WTC11 (cell line): ENCODE measurements at regions not wholly inside any gene's neighbourhood (a gene's known extent, or its start where the extent isn't known, plus 50 kb on each side); places are given as distances from the start of the nearest gene placed in this dataset.

Source experiments
- ATAC-seq: fragments of 200-7000 bp; cut with Tn5 transposase; 2 replicates; pipeline ENCODE4 v1.10.0; 2021; ENCODE audit warnings: mild to moderate bottlenecking, moderate library complexity
- CTCF ChIA-PET: fragments of 300-600 bp; sonication (Branson Sonifier 250); formaldehyde crosslinking; loops from one replicate; lab custom pipeline; 2021; ENCODE audit warnings: antibody characterized with exemption; lab: Charles Lee
- POLR2A ChIA-PET: fragments of 350-600 bp; sonication (Branson Sonifier 250); formaldehyde crosslinking; loops from one replicate; lab custom pipeline; 2021; ENCODE audit warnings: antibody characterized with exemption; lab: Charles Lee
- DNase-seq: peaks from one replicate; pipeline ENCODE4 v3.0.0; 2021; ENCODE audit warnings: low spot score
- H3K27ac Mint-ChIP-seq: 2 replicates; pipeline ENCODE4 v1.8.0; 2021; ENCODE audit warnings: mixed read lengths
- H3K27me3 Mint-ChIP-seq: 2 replicates; pipeline ENCODE4 v1.8.0; 2021; ENCODE audit warnings: low read depth, mild to moderate bottlenecking, moderate library complexity, mixed read lengths
- H3K36me3 Mint-ChIP-seq: 2 replicates; pipeline ENCODE4 v1.8.0; 2021; ENCODE audit warnings: mixed read lengths
- H3K4me1 Mint-ChIP-seq: 2 replicates; pipeline ENCODE4 v1.8.0; 2022; ENCODE audit warnings: mixed read lengths
- H3K4me3 Mint-ChIP-seq: 2 replicates; pipeline ENCODE4 v1.8.0; 2021; ENCODE audit warnings: mild to moderate bottlenecking, moderate library complexity, mixed read lengths
- H3K9me3 Mint-ChIP-seq: 2 replicates; pipeline ENCODE4 v1.8.0; 2021; ENCODE audit warnings: mixed read lengths
- EMX1 ChIP-seq: fragments of 250-450 bp; sonication (Bioruptor Pico); IDR thresholded peaks from 2 replicates; pipeline ENCODE4 v1.8.0; 2021; ENCODE audit warnings: mild to moderate bottlenecking
- FOXJ3 ChIP-seq: sonication (generic); formaldehyde crosslinking; IDR thresholded peaks from 2 replicates; pipeline ENCODE4 v1.9.0; 2021; ENCODE audit warnings: missing genetic modification reagents, mild to moderate bottlenecking, borderline replicate concordance
- FOXP1 ChIP-seq: sonication (generic); formaldehyde crosslinking; IDR thresholded peaks from 2 replicates; pipeline ENCODE4 v1.8.0; 2022; ENCODE audit warnings: missing genetic modification reagents, mild to moderate bottlenecking, moderate library complexity, borderline replicate concordance
- GABPB1 ChIP-seq: sonication (generic); formaldehyde crosslinking; IDR thresholded peaks from 2 replicates; pipeline ENCODE4 v1.8.1; 2023; ENCODE audit warnings: mild to moderate bottlenecking, missing genetic modification reagents
- MXD4 ChIP-seq: fragments of 250-450 bp; sonication (Bioruptor Pico); IDR thresholded peaks from 2 replicates; pipeline ENCODE4 v1.8.0; 2021; ENCODE audit warnings: mild to moderate bottlenecking, moderate library complexity, borderline replicate concordance
- MYBL2 ChIP-seq: sonication (generic); formaldehyde crosslinking; IDR thresholded peaks from 2 replicates; pipeline ENCODE4 v1.8.1; 2023; ENCODE audit warnings: mild to moderate bottlenecking, moderate library complexity, missing genetic modification reagents
- NFYB ChIP-seq: sonication (generic); formaldehyde crosslinking; conservative IDR thresholded peaks from 2 replicates; pipeline ENCODE4 v1.8.0; 2022; ENCODE audit warnings: low read depth, missing genetic modification reagents
- NR1H2 ChIP-seq: sonication (generic); formaldehyde crosslinking; IDR thresholded peaks from 2 replicates; pipeline ENCODE4 v1.9.0; 2021; ENCODE audit warnings: mild to moderate bottlenecking, moderate library complexity, missing genetic modification reagents
- SMAD3 ChIP-seq: sonication (generic); formaldehyde crosslinking; IDR thresholded peaks from 2 replicates; pipeline ENCODE4 v1.8.0; 2022; ENCODE audit warnings: missing genetic modification reagents, mild to moderate bottlenecking, borderline replicate concordance
- SOX15 ChIP-seq: fragments of 250-450 bp; sonication (Bioruptor Pico); IDR thresholded peaks from 2 replicates; pipeline ENCODE4 v1.9.0; 2021; ENCODE audit warnings: mild to moderate bottlenecking
- ZNF121 ChIP-seq: sonication (generic); formaldehyde crosslinking; IDR thresholded peaks from 2 replicates; pipeline ENCODE4 v1.8.0; 2023; ENCODE audit warnings: missing genetic modification reagents
- ZNF138 ChIP-seq: sonication (generic); formaldehyde crosslinking; conservative IDR thresholded peaks from 2 replicates; pipeline ENCODE4 v1.8.1; 2022; ENCODE audit warnings: mild to moderate bottlenecking, moderate library complexity, missing genetic modification reagents
- ZNF219 ChIP-seq: sonication (generic); formaldehyde crosslinking; IDR thresholded peaks from 2 replicates; pipeline ENCODE4 v1.8.0; 2023; ENCODE audit warnings: missing genetic modification reagents, mild to moderate bottlenecking, borderline replicate concordance
- ZNF317 ChIP-seq: sonication (generic); formaldehyde crosslinking; IDR thresholded peaks from 2 replicates; pipeline ENCODE4 v1.8.1; 2023; ENCODE audit warnings: low read depth, mild to moderate bottlenecking, moderate library complexity, missing genetic modification reagents, borderline replicate concordance
- TF ChIP-seq, protein P1 (sequence below): sonication (generic); formaldehyde crosslinking; IDR thresholded peaks from 2 replicates; pipeline ENCODE4 v1.8.0; 2022; ENCODE audit warnings: mild to moderate bottlenecking, missing genetic modification reagents
- TF ChIP-seq, protein P2 (sequence below): fragments of 200-600 bp; IDR thresholded peaks from 2 replicates; pipeline ENCODE4 v1.8.0; 2022; ENCODE audit warnings: antibody characterized with exemption
- TF ChIP-seq, protein P3 (sequence below): sonication (generic); formaldehyde crosslinking; IDR thresholded peaks from 2 replicates; pipeline ENCODE4 v1.8.1; 2022; ENCODE audit warnings: low read depth, mild to moderate bottlenecking, moderate library complexity, missing genetic modification reagents, borderline replicate concordance
- TF ChIP-seq, protein P4 (sequence below): sonication (generic); formaldehyde crosslinking; IDR thresholded peaks from 2 replicates; pipeline ENCODE4 v1.8.0; 2023; ENCODE audit warnings: missing genetic modification reagents, mild to moderate bottlenecking, borderline replicate concordance

DNA sequence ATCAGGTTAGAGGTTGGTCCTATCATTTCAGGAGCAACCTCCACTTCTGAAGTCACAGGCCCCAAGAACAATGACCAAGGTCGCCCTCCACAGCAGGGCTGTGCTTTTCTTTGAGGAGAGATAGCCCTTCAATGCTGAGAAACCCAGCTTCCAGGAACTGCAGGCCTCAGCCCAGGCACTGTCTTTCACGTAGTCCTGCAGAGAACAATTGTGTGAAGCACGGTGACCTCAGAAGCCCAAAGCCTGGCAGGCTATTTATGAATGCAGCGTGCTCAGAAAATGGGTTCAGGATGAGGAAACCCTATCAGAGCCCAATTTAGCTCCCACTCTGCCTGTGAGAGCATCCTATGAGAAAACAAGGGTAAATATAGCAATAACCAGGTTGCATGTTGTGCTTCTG is 388.3 kb downstream of the PLK2 start:
- Mint-ChIP-seq H3K4me1 (peaks cover 17% of the 10 kb centered on the region), H3K27me3 (no peaks in the 10 kb centered on the region)

DNA sequence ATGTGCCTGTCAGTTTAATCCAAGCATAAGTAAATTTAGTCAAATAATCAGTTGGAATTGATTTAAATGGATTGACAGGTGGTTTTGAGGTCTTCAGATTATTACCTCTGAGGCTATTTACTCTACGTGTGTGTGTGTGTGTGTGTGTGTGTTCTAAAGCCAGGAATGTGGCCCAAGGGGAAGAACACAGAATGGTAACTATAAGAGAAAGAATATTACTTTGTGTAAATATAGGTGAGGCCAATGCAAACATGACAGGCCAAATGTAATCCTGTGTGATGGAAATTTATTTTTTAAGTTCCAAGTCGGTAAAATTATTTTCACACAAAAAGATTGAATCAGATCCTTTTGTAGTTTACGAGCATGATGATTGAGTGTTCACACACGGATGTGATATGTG is 390.0 kb downstream of the PLK2 start:
- H3K27ac Mint-ChIP-seq, result no peak overlapping the region
- H3K4me3 Mint-ChIP-seq, result no peak overlapping the region
- ChIA-PET POLR2A (no interaction called here), CTCF (no interaction called here)
- TF ChIP-seq ZNF219 (CRISPR knock-in tag) (no peak), SOX15 (no peak), NR1H2 (CRISPR knock-in tag) (no peak), FOXP1 (CRISPR knock-in tag) (no peak), GABPB1 (CRISPR knock-in tag) (no peak), EMX1 (CRISPR knock-in tag) (no peak)
- peaks cover 5% of the 10 kb centered on the region; the same call in 1 of the 2 replicates for H3K36me3 Mint-ChIP-seq
- no peaks in the 10 kb centered on the region for H3K27me3 Mint-ChIP-seq
- H3K9me3 Mint-ChIP-seq, result peaks cover 13% of the 10 kb centered on the region
- peaks cover 19% of the 10 kb centered on the region for H3K4me1 Mint-ChIP-seq
- ATAC-seq, result no peak
- DNase-seq, result no peak

More for the DNA sequence above, 388.3 kb downstream of the PLK2 start:
- DNase-seq (peak; percentile 18), ATAC-seq (peak; percentile 61)
- no peak for TF ChIP-seq MYBL2 (CRISPR knock-in tag)
- TF ChIP-seq, protein P1, sequence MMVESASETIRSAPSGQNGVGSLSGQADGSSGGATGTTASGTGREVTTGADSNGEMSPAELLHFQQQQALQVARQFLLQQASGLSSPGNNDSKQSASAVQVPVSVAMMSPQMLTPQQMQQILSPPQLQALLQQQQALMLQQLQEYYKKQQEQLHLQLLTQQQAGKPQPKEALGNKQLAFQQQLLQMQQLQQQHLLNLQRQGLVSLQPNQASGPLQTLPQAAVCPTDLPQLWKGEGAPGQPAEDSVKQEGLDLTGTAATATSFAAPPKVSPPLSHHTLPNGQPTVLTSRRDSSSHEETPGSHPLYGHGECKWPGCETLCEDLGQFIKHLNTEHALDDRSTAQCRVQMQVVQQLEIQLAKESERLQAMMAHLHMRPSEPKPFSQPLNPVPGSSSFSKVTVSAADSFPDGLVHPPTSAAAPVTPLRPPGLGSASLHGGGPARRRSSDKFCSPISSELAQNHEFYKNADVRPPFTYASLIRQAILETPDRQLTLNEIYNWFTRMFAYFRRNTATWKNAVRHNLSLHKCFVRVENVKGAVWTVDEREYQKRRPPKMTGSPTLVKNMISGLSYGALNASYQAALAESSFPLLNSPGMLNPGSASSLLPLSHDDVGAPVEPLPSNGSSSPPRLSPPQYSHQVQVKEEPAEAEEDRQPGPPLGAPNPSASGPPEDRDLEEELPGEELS (CRISPR knock-in tag), result no peak
- TF ChIP-seq MXD4 (CRISPR knock-in tag), result no peak
- TF ChIP-seq ZNF317 (CRISPR knock-in tag), result no peak
- TF ChIP-seq, protein P2, sequence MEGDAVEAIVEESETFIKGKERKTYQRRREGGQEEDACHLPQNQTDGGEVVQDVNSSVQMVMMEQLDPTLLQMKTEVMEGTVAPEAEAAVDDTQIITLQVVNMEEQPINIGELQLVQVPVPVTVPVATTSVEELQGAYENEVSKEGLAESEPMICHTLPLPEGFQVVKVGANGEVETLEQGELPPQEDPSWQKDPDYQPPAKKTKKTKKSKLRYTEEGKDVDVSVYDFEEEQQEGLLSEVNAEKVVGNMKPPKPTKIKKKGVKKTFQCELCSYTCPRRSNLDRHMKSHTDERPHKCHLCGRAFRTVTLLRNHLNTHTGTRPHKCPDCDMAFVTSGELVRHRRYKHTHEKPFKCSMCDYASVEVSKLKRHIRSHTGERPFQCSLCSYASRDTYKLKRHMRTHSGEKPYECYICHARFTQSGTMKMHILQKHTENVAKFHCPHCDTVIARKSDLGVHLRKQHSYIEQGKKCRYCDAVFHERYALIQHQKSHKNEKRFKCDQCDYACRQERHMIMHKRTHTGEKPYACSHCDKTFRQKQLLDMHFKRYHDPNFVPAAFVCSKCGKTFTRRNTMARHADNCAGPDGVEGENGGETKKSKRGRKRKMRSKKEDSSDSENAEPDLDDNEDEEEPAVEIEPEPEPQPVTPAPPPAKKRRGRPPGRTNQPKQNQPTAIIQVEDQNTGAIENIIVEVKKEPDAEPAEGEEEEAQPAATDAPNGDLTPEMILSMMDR, result no peak
- Mint-ChIP-seq H3K4me3 (no peak overlapping the region), H3K36me3 (peaks cover 5% of the 10 kb centered on the region; the same call in 1 of the 2 replicates), H3K27ac (no peak overlapping the region), H3K9me3 (peaks cover 13% of the 10 kb centered on the region)
- ChIA-PET CTCF (interaction anchor here (1.0 kb wide), 1 partner anchor 292 kb away, joined by 4 read pairs; no protein-coding TSS in a partner anchor), POLR2A (no interaction called here)

DNA sequence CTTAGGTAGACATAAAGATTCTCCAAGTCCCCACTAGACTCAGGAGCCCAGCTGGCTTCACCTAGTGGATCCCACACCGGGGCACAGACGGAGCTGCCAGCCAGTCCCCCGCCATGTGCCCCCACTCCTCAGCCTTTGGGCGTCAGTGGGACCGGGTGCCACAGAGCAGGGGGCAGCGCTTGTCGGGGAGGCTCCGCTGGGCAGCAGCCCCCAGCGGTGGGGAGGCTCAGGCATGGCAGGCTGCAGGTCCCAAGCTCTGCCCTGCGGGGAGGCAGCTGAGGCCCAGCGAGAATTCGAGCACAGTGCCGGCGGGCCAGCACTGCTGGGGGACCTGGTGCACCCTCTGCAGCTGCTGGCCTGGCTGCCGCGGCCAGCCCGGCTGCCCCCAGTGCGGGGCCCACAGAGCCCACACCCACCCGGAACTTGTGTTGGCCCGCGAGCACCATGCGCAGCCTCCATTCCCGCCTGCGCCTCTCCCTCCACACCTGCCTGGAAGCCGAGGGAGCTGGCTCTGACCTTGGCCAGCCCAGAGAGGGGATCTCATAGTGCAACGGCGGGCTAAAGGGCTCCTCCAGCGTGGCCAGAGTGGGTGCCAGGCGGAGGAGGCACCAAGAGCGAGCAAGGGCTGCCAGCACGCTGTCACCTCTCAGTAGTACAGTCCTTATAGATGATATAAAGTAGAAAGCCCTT is 390.7 kb downstream of the PLK2 start:
- Mint-ChIP-seq H3K4me3 (no peak overlapping the region), H3K36me3 (peaks cover 5% of the 10 kb centered on the region; the same call in 1 of the 2 replicates), H3K27me3 (no peaks in the 10 kb centered on the region), H3K4me1 (peaks cover 23% of the 10 kb centered on the region), H3K9me3 (peaks cover 13% of the 10 kb centered on the region), H3K27ac (no peak overlapping the region)
- ChIA-PET CTCF (no interaction called here), POLR2A (no interaction called here)
- DNase-seq (no peak), ATAC-seq (no peak)
- TF ChIP-seq ZNF317 (CRISPR knock-in tag) (no peak), NFYB (CRISPR knock-in tag) (no peak), FOXJ3 (CRISPR knock-in tag) (no peak), ZNF121 (CRISPR knock-in tag) (no peak), ZNF138 (CRISPR knock-in tag) (no peak), SMAD3 (CRISPR knock-in tag) (no peak), GABPB1 (CRISPR knock-in tag) (no peak)
- TF ChIP-seq, protein P3, sequence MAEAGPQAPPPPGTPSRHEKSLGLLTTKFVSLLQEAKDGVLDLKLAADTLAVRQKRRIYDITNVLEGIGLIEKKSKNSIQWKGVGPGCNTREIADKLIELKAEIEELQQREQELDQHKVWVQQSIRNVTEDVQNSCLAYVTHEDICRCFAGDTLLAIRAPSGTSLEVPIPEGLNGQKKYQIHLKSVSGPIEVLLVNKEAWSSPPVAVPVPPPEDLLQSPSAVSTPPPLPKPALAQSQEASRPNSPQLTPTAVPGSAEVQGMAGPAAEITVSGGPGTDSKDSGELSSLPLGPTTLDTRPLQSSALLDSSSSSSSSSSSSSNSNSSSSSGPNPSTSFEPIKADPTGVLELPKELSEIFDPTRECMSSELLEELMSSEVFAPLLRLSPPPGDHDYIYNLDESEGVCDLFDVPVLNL (CRISPR knock-in tag), result no peak
- TF ChIP-seq, protein P1 (CRISPR knock-in tag), result no peak
- TF ChIP-seq, protein P4, sequence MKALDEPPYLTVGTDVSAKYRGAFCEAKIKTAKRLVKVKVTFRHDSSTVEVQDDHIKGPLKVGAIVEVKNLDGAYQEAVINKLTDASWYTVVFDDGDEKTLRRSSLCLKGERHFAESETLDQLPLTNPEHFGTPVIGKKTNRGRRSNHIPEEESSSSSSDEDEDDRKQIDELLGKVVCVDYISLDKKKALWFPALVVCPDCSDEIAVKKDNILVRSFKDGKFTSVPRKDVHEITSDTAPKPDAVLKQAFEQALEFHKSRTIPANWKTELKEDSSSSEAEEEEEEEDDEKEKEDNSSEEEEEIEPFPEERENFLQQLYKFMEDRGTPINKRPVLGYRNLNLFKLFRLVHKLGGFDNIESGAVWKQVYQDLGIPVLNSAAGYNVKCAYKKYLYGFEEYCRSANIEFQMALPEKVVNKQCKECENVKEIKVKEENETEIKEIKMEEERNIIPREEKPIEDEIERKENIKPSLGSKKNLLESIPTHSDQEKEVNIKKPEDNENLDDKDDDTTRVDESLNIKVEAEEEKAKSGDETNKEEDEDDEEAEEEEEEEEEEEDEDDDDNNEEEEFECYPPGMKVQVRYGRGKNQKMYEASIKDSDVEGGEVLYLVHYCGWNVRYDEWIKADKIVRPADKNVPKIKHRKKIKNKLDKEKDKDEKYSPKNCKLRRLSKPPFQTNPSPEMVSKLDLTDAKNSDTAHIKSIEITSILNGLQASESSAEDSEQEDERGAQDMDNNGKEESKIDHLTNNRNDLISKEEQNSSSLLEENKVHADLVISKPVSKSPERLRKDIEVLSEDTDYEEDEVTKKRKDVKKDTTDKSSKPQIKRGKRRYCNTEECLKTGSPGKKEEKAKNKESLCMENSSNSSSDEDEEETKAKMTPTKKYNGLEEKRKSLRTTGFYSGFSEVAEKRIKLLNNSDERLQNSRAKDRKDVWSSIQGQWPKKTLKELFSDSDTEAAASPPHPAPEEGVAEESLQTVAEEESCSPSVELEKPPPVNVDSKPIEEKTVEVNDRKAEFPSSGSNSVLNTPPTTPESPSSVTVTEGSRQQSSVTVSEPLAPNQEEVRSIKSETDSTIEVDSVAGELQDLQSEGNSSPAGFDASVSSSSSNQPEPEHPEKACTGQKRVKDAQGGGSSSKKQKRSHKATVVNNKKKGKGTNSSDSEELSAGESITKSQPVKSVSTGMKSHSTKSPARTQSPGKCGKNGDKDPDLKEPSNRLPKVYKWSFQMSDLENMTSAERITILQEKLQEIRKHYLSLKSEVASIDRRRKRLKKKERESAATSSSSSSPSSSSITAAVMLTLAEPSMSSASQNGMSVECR (CRISPR knock-in tag), result no peak
